K562 (cell line): ENCODE measurements at regions not wholly inside any gene's neighbourhood (a gene's known extent, or its start where the extent isn't known, plus 50 kb on each side); places are given as distances from the start of the nearest gene placed in this dataset.

Experiments
- ATAC-seq: fragments of 200-7000 bp; cut with Tn5 transposase; 3 replicates; pipeline ENCODE4 v1.9.1; 2020; ENCODE audit warnings: moderate library complexity
- BruUV-seq: library from RNA; stranded (reverse); fragments of 400-500 nt; replicated peaks from 2 replicates; lab custom pipeline; 2021; lab: Mats Ljungman, UMichigan
- CTCF ChIA-PET: fragments of 300-600 bp; formaldehyde crosslinking; extraction: SDS; loops from one replicate; lab custom pipeline; 2021; ENCODE audit warnings: low intra/inter-chr PET ratio; lab: Yijun Ruan, JAX
- POLR2A ChIA-PET: fragments of 300-600, 350-650 bp; sonication (Branson Sonifier 250); formaldehyde crosslinking; extraction: SDS; loops from one replicate; lab custom pipeline; 2021; ENCODE audit warnings: antibody characterized with exemption, inconsistent platforms; lab: Yijun Ruan, JAX
- DNase-seq, 4 experiments: peaks; one replicate each; pipeline versions ENCODE4 v3.0.0 to v3.0.0-alpha.2; 2011 to 2018; ENCODE audit warnings: low spot score in 3 of 4, mixed read lengths in 3 of 4; ENCODE audit errors: extremely low read depth in 1 of 4
- FAIRE-seq: peaks from 2 replicates; lab custom pipeline; 2011; peaks lifted over from hg19 to GRCh38; lab: Jason Lieb, UNC
- H2AFZ ChIP-seq: 2 replicates; pipeline ENCODE4 v1.6.0; 2011; ENCODE audit warnings: low read depth, low read length, control low read depth, inconsistent platforms
- H3K27ac ChIP-seq: fragments of 200-600 bp; 3 replicates; pipeline ENCODE4 v1.8.0; 2011; ENCODE audit warnings: low read depth, mild to moderate bottlenecking, control low read depth, inconsistent platforms, low read length, moderate library complexity, mixed read lengths; ENCODE audit errors: extremely low read depth
- H3K27me3 ChIP-seq, 2 experiments: fragments of 300-600 bp in 1 of 2; 2 replicates in 1 of 2; 3 replicates in 1 of 2; pipeline versions ENCODE4 v1.6.0 to v1.8.0; 2011; ENCODE audit warnings: inconsistent platforms in 2 of 2, low read length in 2 of 2, mild to moderate bottlenecking in 1 of 2, mixed read lengths in 1 of 2, moderate library complexity in 1 of 2; ENCODE audit not compliant: control insufficient read depth in 2 of 2, insufficient read depth in 2 of 2
- H3K36me3 ChIP-seq: fragments of 300-600 bp; 3 replicates; pipeline ENCODE4 v1.8.0; 2011; ENCODE audit warnings: mild to moderate bottlenecking, low read length, inconsistent platforms; ENCODE audit not compliant: control insufficient read depth, insufficient read depth
- H3K4me1 ChIP-seq, 2 experiments: fragments of 200-600 bp in 1 of 2; replicated peaks in 1 of 2; 2 replicates in 1 of 2; 3 replicates in 1 of 2; pipeline versions ENCODE4 v1.5.1 to v1.8.0; 2011; ENCODE audit warnings: inconsistent platforms in 2 of 2, low read length in 2 of 2, mild to moderate bottlenecking in 1 of 2, mixed read lengths in 1 of 2, moderate library complexity in 1 of 2; ENCODE audit not compliant: control insufficient read depth in 2 of 2, insufficient read depth in 2 of 2
- H3K4me2 ChIP-seq: 2 replicates; pipeline ENCODE4 v1.6.1; 2011; ENCODE audit warnings: low read length, control low read depth, inconsistent platforms, mixed read lengths; ENCODE audit not compliant: insufficient read depth
- H3K4me3 ChIP-seq: fragments of 200-600 bp; sonication (generic), shearing (Covaris generic); 2 replicates; pipeline ENCODE4 v1.5.1; 2016; ENCODE audit warnings: control low read depth, inconsistent platforms
- H3K79me2 ChIP-seq: fragments of 200-600 bp; 3 replicates; pipeline ENCODE4 v1.8.0; 2011; ENCODE audit warnings: low read length, inconsistent platforms; ENCODE audit not compliant: control insufficient read depth, insufficient read depth
- H3K9ac ChIP-seq, 2 experiments: 2 replicates each; pipeline versions ENCODE4 v1.6.0 to v1.6.1; 2011; ENCODE audit warnings: low read depth in 2 of 2, low read length in 2 of 2, control low read depth in 1 of 2, inconsistent platforms in 1 of 2, mild to moderate bottlenecking in 1 of 2, mixed read lengths in 1 of 2; ENCODE audit not compliant: insufficient read depth in 1 of 2
- H3K9me1 ChIP-seq: one replicate; pipeline ENCODE4 v1.6.0; 2011; ENCODE audit warnings: inconsistent platforms, mild to moderate bottlenecking, low read length, moderate library complexity; ENCODE audit not compliant: control insufficient read depth, insufficient read depth
- H3K9me3 ChIP-seq: replicated peaks from 2 replicates; pipeline ENCODE4 v1.5.1; 2011; ENCODE audit warnings: low read depth, low read length, inconsistent platforms; ENCODE audit not compliant: control insufficient read depth, insufficient read depth
- H4K20me1 ChIP-seq: replicated peaks from 2 replicates; pipeline ENCODE4 v1.6.1; 2011; ENCODE audit warnings: low read length, inconsistent platforms, mixed read lengths; ENCODE audit not compliant: control insufficient read depth, insufficient read depth
- ATF7 ChIP-seq: fragments of 450-650 bp; IDR thresholded peaks from 2 replicates; pipeline ENCODE4 v1.7.1; 2014; ENCODE audit warnings: mild to moderate bottlenecking, moderate library complexity
- E2F3 ChIP-seq: fragments of 250-450 bp; sonication (Bioruptor Pico); IDR thresholded peaks from 2 replicates; pipeline ENCODE4 v1.4.0; 2020; ENCODE audit warnings: mild to moderate bottlenecking
- E2F4 ChIP-seq: sonication (generic); formaldehyde crosslinking; IDR thresholded peaks from 2 replicates; pipeline ENCODE4 v1.8.0; 2022; ENCODE audit warnings: mild to moderate bottlenecking, low read depth, missing genetic modification reagents
- FOXA3 ChIP-seq, 2 experiments: fragments of 450-650 bp in 1 of 2; sonication (generic) in 1 of 2; formaldehyde crosslinking; IDR thresholded peaks in 1 of 2; conservative IDR thresholded peaks in 1 of 2; 2 replicates each; pipeline versions ENCODE4 v1.4.0 to v1.8.0; 2020 to 2022; ENCODE audit warnings: mild to moderate bottlenecking in 2 of 2, missing genetic modification reagents in 1 of 2
- GABPB2 ChIP-seq: fragments of 250-450 bp; sonication (Bioruptor Pico); conservative IDR thresholded peaks from 2 replicates; pipeline ENCODE4 v1.5.1; 2021; ENCODE audit warnings: mild to moderate bottlenecking
- HDAC1 ChIP-seq, 2 experiments: fragments of 450-650 bp; IDR thresholded peaks; 2 replicates each; pipeline ENCODE4 v1.6.1; 2016 to 2017; ENCODE audit warnings: inconsistent platforms in 1 of 2, mild to moderate bottlenecking in 1 of 2, moderate library complexity in 1 of 2
- IRF9 ChIP-seq: fragments of 450-650 bp; IDR thresholded peaks from 2 replicates; pipeline ENCODE4 v1.6.1; 2016; ENCODE audit warnings: missing biosample characterization, missing genetic modification characterization
- NCOA1 ChIP-seq: fragments of 450-650 bp; IDR thresholded peaks from 2 replicates; pipeline ENCODE4 v1.6.1; 2016; ENCODE audit warnings: low read depth
- PPARD ChIP-seq: fragments of 250-450 bp; sonication (Bioruptor Pico); IDR thresholded peaks from 2 replicates; pipeline ENCODE4 v1.8.0; 2022; ENCODE audit warnings: inconsistent platforms, mild to moderate bottlenecking, moderate library complexity
- ZNF12 ChIP-seq: sonication (generic); formaldehyde crosslinking; IDR thresholded peaks from 2 replicates; pipeline ENCODE4 v1.4.0; 2020; ENCODE audit warnings: mild to moderate bottlenecking, missing genetic modification reagents
- ZNF239 ChIP-seq: fragments of 250-450 bp; sonication (Bioruptor Pico); IDR thresholded peaks from 2 replicates; pipeline ENCODE4 v1.4.0; 2020; ENCODE audit warnings: mild to moderate bottlenecking
- ZNF311 ChIP-seq: fragments of 250-450 bp; sonication (Bioruptor Pico); IDR thresholded peaks from 2 replicates; pipeline ENCODE4 v1.4.0; 2020; ENCODE audit warnings: mild to moderate bottlenecking, moderate library complexity
- ZNF449 ChIP-seq: fragments of 250-450 bp; sonication (Bioruptor Pico); IDR thresholded peaks from 2 replicates; pipeline ENCODE4 v1.8.0; 2022; ENCODE audit warnings: moderate library complexity, mild to moderate bottlenecking, inconsistent platforms
- ZNF512 ChIP-seq: IDR thresholded peaks from 2 replicates; pipeline ENCODE4 v1.6.1; 2016; ENCODE audit warnings: missing genetic modification characterization, missing compliant biosample characterization
- ZNF589 ChIP-seq: fragments of 200-800 bp; sonication (Bioruptor generic); IDR thresholded peaks from 2 replicates; pipeline ENCODE4 v1.6.1; 2016; ENCODE audit warnings: low read depth, missing genetic modification characterization, missing compliant biosample characterization
- WGBS: fragments of 100-300 bp; shearing (Covaris generic); methylation state at CpG from one replicate; pipeline ENCODE4 v1.1.6; 2016; ENCODE audit warnings: low coverage, mixed read lengths; ENCODE audit not compliant: insufficient coverage; ENCODE audit errors: missing lambda C conversion rate; 5-methylcytosine and 5-hydroxymethylcytosine counted together
- in situ Hi-C: fragments of 300-500 bp; cut with MboI; formaldehyde crosslinking; loops from 4 replicates; pipeline ENCODE4 v1.15.0; 2018; ENCODE audit warnings: inconsistent platforms, mixed read lengths
- intact Hi-C: fragments of 100-400 bp; cut with micrococcal nuclease; formaldehyde crosslinking; loops from 2 replicates; pipeline ENCODE4 v1.14.2; 2022

DNA sequence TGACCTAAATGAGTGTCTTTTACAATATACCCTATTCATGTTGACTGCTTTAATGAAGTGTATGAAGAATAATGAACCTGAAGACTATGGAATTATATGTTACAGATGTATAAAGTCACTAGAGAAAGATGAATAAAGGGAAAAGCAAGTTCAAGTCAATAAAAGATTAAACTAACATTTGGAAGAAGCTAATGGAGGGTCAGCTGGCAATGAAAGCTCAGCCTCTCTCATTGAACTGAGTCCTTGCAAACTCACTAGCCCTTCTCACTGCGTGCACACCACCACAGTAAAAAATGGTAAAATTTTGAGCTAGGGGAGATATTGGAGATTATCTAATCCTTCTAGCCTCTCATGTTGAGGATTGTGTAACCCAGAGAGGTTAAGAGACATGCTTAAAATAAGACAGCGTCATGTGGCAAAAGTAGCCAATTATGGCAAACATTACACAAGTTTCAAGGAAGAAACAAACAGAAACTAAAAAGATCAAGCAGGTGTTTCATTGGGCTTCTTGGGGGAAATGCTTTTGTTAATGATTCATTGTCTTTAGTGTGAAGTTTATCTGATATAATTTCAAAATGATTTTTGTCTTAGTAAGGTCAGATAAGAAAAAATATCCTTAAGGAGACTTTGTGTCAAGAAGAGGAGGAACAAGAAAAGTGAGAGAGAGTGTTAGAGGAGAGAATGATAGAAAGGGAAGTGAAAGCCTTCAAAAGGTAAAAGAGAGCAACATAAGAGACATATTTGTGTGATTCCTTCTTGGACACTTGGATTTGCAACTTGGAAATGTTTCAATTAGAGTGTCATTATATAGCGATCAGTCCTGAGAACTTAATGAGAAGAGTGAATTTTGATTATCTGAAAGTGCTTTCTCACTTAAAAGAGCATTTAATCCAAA is 893.7 kb upstream of the FAM98A start (continued):
- no peak for TF ChIP-seq ZNF512 (tag)

GRCh38 chr2:34486965-34487364 is 887.9 kb upstream of the FAM98A start:
- no peak overlapping the region for H2AFZ ChIP-seq
- H3K4me2 ChIP-seq = no peak overlapping the region
- H3K27ac ChIP-seq = no peak overlapping the region
- in situ Hi-C loops (no loop called here), intact Hi-C loops (no loop called here)
- ATAC-seq (no peak), DNase-seq (no peak), FAIRE-seq (no peak)
- ChIA-PET POLR2A (no interaction called here), CTCF (no interaction called here)
- no peaks in the 10 kb centered on the region for H4K20me1 ChIP-seq
- H3K27me3 ChIP-seq = no peaks in the 10 kb centered on the region
- H3K79me2 ChIP-seq = no peaks in the 10 kb centered on the region
- no peaks in the 10 kb centered on the region for H3K9me1 ChIP-seq
- no peaks in the 10 kb centered on the region for H3K4me1 ChIP-seq
- no peaks in the 10 kb centered on the region for H3K36me3 ChIP-seq
- TF ChIP-seq HDAC1 (IDR thresholded peaks at IDR 0.05) (no peak), ATF7 (no peak), FOXA3 (CRISPR knock-in tag; conservative IDR thresholded peaks at IDR 0.05 in 1 of 2, IDR thresholded peaks at IDR 0.05 in 1 of 2) (no peak), ZNF589 (CRISPR knock-in tag) (no peak), GABPB2 (CRISPR knock-in tag) (no peak), IRF9 (tag) (no peak), E2F4 (CRISPR knock-in tag) (no peak), ZNF239 (no peak), ZNF12 (CRISPR knock-in tag) (no peak), E2F3 (CRISPR knock-in tag) (no peak), ZNF449 (CRISPR knock-in tag) (no peak), NCOA1 (no peak), PPARD (CRISPR knock-in tag) (no peak), ZNF311 (no peak)
- H3K9me3 ChIP-seq = 0 out of 2 replicates have a peak, but pooled peaks cover 1% of the 10 kb centered on the region
- 0% methylated on average over 2 of the region's 2 CpGs for WGBS
- H3K4me3 ChIP-seq = no peak overlapping the region
- no peak overlapping the region for H3K9ac ChIP-seq
- BruUV-seq = no TSS peak
